NCI-H187 (cell line): ENCODE measurements at regions not wholly inside any gene's neighbourhood (a gene's known extent, or its start where the extent isn't known, plus 50 kb on each side); places are given as distances from the start of the nearest gene placed in this dataset.

ENCODE experiments used
- DNase-seq, 2 experiments: peaks; one replicate each; lab custom pipeline; 2025; lab: John Stamatoyannopoulos, UW

DNA sequence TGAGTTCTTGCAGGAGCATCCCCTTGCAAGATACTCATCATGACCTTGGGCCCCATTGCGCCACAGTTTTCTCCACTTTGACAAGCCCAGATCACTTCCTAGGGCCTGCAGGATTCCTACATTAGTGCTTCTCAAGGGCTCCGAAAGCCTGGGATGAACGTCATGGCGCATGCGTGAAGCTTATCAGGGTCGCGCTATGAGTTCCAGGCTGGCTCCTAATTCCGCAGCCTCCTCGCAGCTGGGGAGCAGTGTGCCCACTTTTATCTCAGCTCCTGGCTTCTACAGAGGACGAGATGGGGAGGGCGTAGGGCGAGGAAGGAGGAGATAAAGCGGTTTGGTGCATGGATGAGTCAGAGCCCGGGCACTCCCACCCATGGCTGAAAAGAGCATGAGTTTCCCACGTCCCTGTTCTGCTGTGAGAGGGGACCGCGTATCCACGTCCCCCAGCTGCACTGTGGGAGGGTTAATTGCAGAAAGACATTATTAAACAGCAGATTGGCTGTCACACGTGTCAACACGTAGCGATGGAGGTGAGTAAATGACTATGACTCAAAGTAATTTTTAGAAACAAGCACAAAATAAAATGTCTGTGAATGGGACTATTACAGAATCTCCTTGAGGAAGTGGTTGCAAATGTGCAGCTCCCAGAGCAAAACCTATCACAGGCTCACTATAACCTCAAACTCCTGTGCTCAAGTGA lies 72.9 kb upstream of the DSP start:
- DNase-seq = no peak

DNA sequence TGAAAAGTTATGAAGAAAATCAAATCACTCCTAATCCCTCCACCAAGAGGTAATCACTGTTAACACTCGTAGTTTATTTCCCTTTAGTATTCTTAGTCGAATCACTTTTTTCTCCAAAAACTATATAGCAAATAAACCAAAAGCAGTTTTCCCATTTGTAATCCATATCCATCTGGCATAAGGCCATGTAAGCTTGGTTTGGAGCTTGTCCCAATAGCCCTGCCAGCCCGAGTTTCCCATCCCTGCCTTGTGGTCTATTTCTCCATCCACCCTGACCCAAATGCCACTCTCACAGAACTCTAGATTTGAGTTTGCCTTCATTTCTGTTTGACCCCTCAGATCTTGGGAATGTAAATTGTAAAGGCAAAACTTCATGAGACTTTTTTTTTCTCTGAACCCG lies 71.8 kb upstream of the DSP start:
- no peak for DNase-seq

DNA sequence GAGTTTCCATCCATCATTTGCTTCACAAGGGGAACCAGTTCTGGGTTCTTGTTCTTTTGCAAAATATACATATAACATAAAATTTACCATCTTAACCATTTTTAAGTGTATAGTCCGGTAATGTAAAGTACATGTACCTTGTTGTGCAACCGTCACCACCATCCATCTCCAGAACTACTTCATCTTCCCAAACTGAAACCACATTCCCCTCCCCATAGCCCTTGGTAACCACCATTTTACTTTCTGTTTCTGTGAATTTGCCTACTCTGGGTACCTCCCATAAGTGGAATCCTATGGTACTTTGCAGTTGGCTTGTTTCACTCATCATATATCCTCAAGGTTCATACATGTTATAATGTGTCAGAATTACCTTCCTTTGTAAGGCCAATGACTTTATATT lies 70.3 kb upstream of the DSP start:
- DNase-seq = no peak

DNA sequence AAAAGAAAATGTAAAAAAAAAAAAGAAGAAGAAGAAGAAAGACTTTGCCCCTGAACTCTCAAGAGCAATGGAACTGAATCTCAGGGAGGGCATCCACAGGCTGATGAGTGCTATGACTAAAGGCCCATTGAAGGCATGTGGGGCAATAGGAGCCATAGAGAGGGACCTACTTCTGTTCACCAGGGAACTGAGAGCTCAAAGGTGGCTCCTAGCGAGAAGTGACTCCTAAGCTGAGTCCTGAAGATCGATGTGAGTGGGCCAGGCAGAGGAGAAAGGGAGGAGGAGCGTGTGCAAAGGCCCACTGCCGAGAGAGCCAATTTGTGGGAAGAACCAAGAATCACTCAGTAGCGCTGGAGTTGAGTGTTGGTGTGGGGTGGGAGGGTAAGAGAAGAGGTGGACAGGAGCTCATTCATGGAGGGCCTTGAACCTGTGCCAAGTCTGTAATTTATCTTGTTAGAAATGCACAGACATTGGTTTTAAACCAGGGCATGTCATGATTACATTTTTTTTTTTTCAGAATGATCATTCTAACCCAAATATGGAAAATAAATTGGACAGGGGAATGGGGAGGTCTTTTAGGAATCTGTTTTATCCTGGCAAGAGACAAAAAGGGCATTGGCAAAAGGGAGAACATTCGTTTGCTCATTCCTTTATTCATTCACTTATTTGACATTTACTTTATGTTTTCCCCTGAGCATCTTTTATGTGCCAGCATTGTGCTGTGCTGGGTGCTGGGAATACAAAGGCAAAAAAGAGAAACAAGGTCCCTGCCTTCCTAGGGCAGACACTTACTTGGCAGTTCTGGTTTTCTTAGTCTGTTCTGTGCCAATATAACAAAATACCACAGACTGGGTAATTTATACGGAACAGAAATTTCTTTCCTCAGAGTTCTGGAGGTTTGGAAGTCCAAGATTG lies 67.4 kb upstream of the DSP start:
- no peak for DNase-seq

DNA sequence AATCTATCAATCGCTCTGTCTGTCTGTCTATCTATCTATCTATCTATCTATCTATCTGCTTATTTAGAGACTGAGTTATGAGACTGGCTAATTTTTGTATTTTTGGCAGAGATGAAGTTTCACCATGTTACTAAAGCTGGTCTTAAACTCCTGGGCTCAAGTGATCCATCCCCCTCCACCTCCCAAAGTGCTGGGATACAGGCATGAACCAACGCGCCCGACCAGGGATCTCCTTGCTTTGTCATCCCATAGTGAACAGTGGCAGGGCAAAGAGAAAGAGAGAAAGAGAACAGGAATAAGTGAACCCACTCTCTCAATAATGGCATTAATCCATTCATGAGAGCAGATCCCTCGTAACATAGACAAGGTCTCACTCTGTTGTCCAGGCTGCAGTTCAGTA lies 66.4 kb upstream of the DSP start:
- DNase-seq = no peak

DNA sequence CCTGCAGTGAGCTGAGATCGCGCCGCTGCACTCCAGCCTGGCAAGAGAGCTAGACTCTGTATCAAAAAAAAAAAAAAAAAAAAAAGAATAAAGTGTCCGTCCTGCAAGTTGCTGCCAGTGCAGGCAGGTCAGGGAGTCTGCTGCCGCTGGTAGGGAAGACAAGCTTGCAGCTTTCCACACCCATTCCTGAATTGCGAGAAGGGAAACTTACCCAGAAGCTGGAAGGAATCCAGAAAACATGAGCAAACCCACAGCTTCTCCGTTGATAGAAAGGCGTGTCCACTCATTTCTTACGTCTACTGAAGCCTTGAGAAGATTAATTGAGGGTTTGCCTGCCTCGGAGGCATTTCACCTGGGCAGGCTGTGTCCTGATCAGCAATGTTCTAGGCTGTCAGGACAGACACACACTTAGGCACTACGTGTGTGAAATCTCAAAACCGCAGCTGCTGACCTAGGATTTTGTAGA lies 61.6 kb upstream of the DSP start:
- peak; percentile 13 to 65 for DNase-seq

DNA sequence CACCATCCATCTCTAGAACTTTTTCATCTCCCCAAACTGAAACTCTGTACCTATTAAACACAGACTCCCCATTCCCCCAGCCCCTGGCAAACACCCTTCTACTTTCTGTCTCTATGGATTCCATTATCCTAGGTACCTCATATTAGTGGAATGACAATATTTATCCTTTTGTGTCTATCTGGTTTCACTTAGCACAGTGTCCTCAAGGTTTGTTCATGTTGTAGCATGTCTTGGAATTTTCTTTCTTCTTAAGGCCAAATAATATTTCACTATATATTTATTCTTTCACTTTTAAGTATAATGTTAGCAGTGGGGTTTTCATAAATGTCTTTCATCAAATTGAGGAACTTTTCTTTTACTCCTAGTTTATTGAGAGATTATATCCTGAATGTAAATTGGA lies 56.8 kb upstream of the DSP start:
- no peak for DNase-seq

DNA sequence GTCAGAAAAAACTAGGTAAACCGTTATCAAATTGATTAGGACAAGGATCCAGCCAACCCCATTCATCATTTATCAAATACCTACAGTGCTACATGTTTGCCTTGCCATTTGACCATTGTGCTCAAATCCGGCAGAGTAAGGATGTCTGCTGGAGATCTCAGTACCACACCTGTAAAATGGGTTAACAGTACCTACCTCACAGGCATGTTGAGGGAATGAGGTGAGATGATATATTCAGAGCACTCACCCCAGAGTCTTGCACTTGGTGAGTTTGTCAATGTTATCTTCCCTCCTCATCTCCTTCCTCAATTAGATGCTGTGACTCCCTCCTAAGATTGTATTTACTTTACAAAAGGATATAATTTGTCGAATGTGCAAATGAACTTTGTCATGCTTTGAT lies 54.5 kb upstream of the DSP start:
- no peak for DNase-seq

DNA sequence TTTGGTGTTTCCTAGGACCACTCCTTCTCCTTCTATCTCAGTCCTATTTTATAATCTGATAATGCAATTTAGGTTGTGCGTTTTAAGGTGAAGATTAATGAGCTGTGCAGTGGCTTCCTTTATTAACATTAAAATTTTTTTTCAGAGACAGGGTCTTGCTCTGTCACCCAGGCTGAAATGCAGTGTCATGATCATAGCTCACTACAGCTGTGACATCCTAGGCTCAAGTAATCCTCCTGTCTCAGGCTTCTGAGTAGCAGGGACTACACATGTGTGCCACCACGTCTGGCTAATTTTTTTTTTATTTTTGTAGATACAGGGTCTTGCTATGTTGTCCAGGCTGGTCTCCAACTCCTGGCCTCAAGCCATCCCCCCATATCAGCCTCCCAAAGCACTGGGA lies 53.0 kb upstream of the DSP start:
- DNase-seq = no peak

DNA sequence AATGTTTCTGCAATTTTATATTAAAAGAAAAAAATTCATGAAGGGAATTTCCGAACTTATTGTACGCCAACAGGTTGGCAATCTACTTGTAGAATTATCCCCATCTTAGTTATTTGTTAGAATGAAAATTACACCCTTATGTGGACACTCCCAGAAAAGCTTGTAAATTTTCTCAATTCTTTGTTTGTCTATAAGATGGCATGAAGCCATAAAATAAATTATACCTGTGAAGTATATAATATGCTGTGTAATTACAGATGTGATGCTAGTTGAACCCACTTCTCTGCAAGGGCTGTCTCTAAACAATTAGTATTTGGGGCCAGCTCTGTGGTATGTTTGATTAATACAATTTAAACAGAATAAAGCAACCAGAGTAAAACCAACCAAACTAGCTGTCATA lies 52.1 kb upstream of the DSP start:
- no peak for DNase-seq
